ENCODE measurements at regions not wholly inside any gene's neighbourhood (a gene's known extent, or its start where the extent isn't known, plus 50 kb on each side); places are given as distances from the start of the nearest gene placed in this dataset.
"Not testable (repeated sequence)": the region's sequence is repeated elsewhere in the genome, so short reads cannot be mapped to it uniquely, and the experiment has no call there.

- no peak for DNase-seq (ENCODE audit: low read depth in 2 of 3, low spot score in 2 of 3)
Observed at GRCh38 chr18:45335282-45336043, 279.8 kb upstream of the SLC14A2 start.

- no peak for DNase-seq (ENCODE audit: low read depth in 2 of 3, low spot score in 2 of 3)
Observed at GRCh38 chr18:45336448-45336847, 278.8 kb upstream of the SLC14A2 start.

GRCh38 chr18:45337477-45337876 is 277.8 kb upstream of the SLC14A2 start:
- no peak for DNase-seq (ENCODE audit: low read depth in 2 of 3, low spot score in 2 of 3)

- no peak for DNase-seq (ENCODE audit: low read depth in 2 of 3, low spot score in 2 of 3)
Observed at GRCh38 chr18:45339810-45340550, 275.3 kb upstream of the SLC14A2 start.

- no peak for DNase-seq (ENCODE audit: low read depth in 2 of 3, low spot score in 2 of 3)
Observed at GRCh38 chr18:45340884-45341283, 274.4 kb upstream of the SLC14A2 start.

GRCh38 chr18:45341454-45341853 is 273.8 kb upstream of the SLC14A2 start:
- DNase-seq (ENCODE audit: low read depth in 2 of 3, low spot score in 2 of 3): no peak

GRCh38 chr18:45342166-45342565 is 273.1 kb upstream of the SLC14A2 start:
- no peak for DNase-seq (ENCODE audit: low read depth in 2 of 3, low spot score in 2 of 3)

- no peak for DNase-seq (ENCODE audit: low read depth in 2 of 3, low spot score in 2 of 3)
Observed at GRCh38 chr18:45342653-45343052, 272.6 kb upstream of the SLC14A2 start.

- DNase-seq (ENCODE audit: low read depth in 2 of 3, low spot score in 2 of 3): no peak
Observed at GRCh38 chr18:45343365-45343764, 271.9 kb upstream of the SLC14A2 start.

GRCh38 chr18:45344680-45345079 is 270.6 kb upstream of the SLC14A2 start:
- not testable (repeated sequence) for DNase-seq (ENCODE audit: low read depth in 2 of 3, low spot score in 2 of 3)

- DNase-seq (ENCODE audit: low read depth in 2 of 3, low spot score in 2 of 3): no peak
Observed at GRCh38 chr18:45349019-45349418, 266.3 kb upstream of the SLC14A2 start.

GRCh38 chr18:45349467-45349866 is 265.8 kb upstream of the SLC14A2 start:
- DNase-seq (ENCODE audit: low read depth in 2 of 3, low spot score in 2 of 3): no peak

- no peak for DNase-seq (ENCODE audit: low read depth in 2 of 3, low spot score in 2 of 3)
Observed at GRCh38 chr18:45350404-45351156, 264.7 kb upstream of the SLC14A2 start.

- no peak for DNase-seq (ENCODE audit: low read depth in 2 of 3, low spot score in 2 of 3)
Observed at GRCh38 chr18:45352874-45353273, 262.4 kb upstream of the SLC14A2 start.

GRCh38 chr18:45353530-45353929 is 261.7 kb upstream of the SLC14A2 start:
- no peak for DNase-seq (ENCODE audit: low read depth in 2 of 3, low spot score in 2 of 3)

- DNase-seq (ENCODE audit: low read depth in 2 of 3, low spot score in 2 of 3): peak in 1 of 3 donors; percentile 44
Observed at GRCh38 chr18:45355944-45356520, 259.2 kb upstream of the SLC14A2 start.

- peak in 2 of 3 donors; percentile 18 to 53 for DNase-seq (ENCODE audit: low read depth in 2 of 3, low spot score in 2 of 3)
Observed at GRCh38 chr18:45357686-45358470, 257.4 kb upstream of the SLC14A2 start.

GRCh38 chr18:45359275-45360009 is 255.8 kb upstream of the SLC14A2 start:
- no peak for DNase-seq (ENCODE audit: low read depth in 2 of 3, low spot score in 2 of 3)

- no peak for DNase-seq (ENCODE audit: low read depth in 2 of 3, low spot score in 2 of 3)
Observed at GRCh38 chr18:45361125-45361851, 254.0 kb upstream of the SLC14A2 start.
